ENCODE measurements at regions not wholly inside any gene's neighbourhood (a gene's known extent, or its start where the extent isn't known, plus 50 kb on each side); places are given as distances from the start of the nearest gene placed in this dataset.

DNA sequence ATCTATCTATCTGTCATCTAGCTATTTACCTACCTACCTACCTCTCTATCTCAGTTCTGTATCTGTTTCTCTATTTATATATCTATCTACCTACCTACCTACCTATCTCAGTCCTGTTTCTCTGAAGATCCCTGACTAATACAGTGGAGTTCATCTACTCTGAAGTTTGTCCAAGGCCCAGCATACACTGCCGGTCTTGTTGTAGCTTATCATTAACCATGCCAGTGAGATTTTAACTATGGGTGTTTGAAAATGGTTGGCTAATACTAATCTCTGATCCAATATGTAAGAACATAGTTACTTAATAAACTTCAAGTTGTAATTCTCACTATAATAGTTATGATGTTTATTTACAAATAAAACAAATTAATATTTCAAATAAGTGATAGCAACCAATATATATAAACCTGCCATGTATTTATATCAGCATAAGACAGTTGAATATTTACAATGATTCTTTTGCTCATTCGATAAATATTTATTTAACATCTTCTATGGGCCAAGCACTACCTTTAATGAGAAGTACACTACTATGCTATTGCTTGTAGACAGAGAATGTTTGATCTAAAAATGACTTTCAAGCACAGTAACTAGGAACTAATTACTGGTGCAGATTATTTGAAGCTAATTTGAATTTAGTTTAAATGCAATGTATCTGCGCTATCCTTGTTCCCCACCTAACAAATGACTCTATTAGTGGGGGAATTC is 242.1 kb downstream of the KLF5 start:
- TF ChIP-seq, protein P1, sequence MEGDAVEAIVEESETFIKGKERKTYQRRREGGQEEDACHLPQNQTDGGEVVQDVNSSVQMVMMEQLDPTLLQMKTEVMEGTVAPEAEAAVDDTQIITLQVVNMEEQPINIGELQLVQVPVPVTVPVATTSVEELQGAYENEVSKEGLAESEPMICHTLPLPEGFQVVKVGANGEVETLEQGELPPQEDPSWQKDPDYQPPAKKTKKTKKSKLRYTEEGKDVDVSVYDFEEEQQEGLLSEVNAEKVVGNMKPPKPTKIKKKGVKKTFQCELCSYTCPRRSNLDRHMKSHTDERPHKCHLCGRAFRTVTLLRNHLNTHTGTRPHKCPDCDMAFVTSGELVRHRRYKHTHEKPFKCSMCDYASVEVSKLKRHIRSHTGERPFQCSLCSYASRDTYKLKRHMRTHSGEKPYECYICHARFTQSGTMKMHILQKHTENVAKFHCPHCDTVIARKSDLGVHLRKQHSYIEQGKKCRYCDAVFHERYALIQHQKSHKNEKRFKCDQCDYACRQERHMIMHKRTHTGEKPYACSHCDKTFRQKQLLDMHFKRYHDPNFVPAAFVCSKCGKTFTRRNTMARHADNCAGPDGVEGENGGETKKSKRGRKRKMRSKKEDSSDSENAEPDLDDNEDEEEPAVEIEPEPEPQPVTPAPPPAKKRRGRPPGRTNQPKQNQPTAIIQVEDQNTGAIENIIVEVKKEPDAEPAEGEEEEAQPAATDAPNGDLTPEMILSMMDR (IDR thresholded peaks at IDR 0.05; ENCODE audit: insufficient read depth, low read depth, low read length): no peak
- no peak for TF ChIP-seq EZH2 (IDR thresholded peaks at IDR 0.05; ENCODE audit: insufficient read depth, low read length)
